HCT116 (cell line): ENCODE measurements at regions not wholly inside any gene's neighbourhood (a gene's known extent, or its start where the extent isn't known, plus 50 kb on each side); places are given as distances from the start of the nearest gene placed in this dataset.

Experiments
- CBX3 ChIP-seq: IDR thresholded peaks from 2 replicates; pipeline ENCODE4 v1.6.1; 2012; ENCODE audit warnings: low read depth
- CTCF ChIP-seq, 3 experiments: fragments of 200-600 bp in 1 of 3; sonication (generic) in 1 of 3; IDR thresholded peaks in 2 of 3; conservative IDR thresholded peaks in 1 of 3; 2 replicates each; pipeline ENCODE4 v1.5.1; 2012 to 2017; ENCODE audit warnings: low read depth in 2 of 3, low read length in 2 of 3, antibody characterized with exemption in 1 of 3, borderline replicate concordance in 1 of 3, control low read depth in 1 of 3, mild to moderate bottlenecking in 1 of 3, mixed read lengths in 1 of 3, mixed run types in 1 of 3, moderate library complexity in 1 of 3; ENCODE audit not compliant: insufficient read depth in 1 of 3
- ELF1 ChIP-seq: IDR thresholded peaks from 2 replicates; pipeline ENCODE4 v1.6.1; 2012; ENCODE audit warnings: low read depth, borderline replicate concordance
- EZH2 ChIP-seq: fragments of 200-600 bp; sonication (generic); IDR thresholded peaks from 2 replicates; pipeline ENCODE4 v1.6.1; 2017; ENCODE audit warnings: antibody characterized with exemption, mixed run types
- POLR2A ChIP-seq: IDR thresholded peaks from 2 replicates; pipeline ENCODE4 v1.7.0; 2011; ENCODE audit warnings: borderline replicate concordance; ENCODE audit not compliant: insufficient read depth, insufficient read length; ENCODE audit errors: extremely low read depth
- POLR2AphosphoS5 ChIP-seq: IDR thresholded peaks from 2 replicates; pipeline ENCODE4 v1.6.1; 2011; ENCODE audit warnings: mild to moderate bottlenecking, low read depth, low read length, moderate library complexity
- RAD21 ChIP-seq: IDR thresholded peaks from 2 replicates; pipeline ENCODE4 v1.6.1; 2012; ENCODE audit warnings: low read depth, mild to moderate bottlenecking
- ZFX ChIP-seq: fragments of 450-650 bp; IDR thresholded peaks from 2 replicates; pipeline ENCODE4 v1.6.1; 2017
- TF ChIP-seq, protein P1 (sequence below): IDR thresholded peaks from 2 replicates; pipeline ENCODE4 v1.6.1; 2012; ENCODE audit warnings: low read depth
- TF ChIP-seq, protein P2 (sequence below): IDR thresholded peaks from 2 replicates; pipeline ENCODE4 v1.6.1; 2012

DNA sequence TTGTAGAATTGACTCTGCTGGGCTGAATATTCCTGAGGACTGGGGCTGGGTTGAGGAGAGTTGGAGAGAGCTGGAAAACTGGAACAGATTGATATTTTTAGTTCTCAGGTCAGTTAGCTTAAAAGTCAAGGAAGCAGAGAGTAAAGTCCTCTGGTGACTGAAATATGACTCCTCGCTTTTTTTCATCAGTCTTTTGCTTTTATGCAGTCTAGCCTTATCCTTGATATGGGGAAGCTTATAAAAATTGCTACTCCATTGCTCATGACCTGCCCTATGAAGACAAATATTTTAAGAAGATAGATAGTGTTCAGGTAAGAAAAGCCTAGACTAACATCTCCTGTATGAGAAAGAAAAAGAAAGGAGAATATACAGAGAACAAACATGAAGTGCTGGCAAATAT, 152.7 kb downstream of the C4orf33 start:
- no peak for TF ChIP-seq POLR2A
- TF ChIP-seq CTCF (IDR thresholded peaks at IDR 0.05 in 2 of 3, conservative IDR thresholded peaks at IDR 0.05 in 1 of 3; ENCODE audit: borderline replicate concordance in 1 of 3, insufficient read depth in 1 of 3, low read depth in 2 of 3, low read length in 2 of 3), result no peak
- TF ChIP-seq ELF1, result no peak
- TF ChIP-seq, protein P1, sequence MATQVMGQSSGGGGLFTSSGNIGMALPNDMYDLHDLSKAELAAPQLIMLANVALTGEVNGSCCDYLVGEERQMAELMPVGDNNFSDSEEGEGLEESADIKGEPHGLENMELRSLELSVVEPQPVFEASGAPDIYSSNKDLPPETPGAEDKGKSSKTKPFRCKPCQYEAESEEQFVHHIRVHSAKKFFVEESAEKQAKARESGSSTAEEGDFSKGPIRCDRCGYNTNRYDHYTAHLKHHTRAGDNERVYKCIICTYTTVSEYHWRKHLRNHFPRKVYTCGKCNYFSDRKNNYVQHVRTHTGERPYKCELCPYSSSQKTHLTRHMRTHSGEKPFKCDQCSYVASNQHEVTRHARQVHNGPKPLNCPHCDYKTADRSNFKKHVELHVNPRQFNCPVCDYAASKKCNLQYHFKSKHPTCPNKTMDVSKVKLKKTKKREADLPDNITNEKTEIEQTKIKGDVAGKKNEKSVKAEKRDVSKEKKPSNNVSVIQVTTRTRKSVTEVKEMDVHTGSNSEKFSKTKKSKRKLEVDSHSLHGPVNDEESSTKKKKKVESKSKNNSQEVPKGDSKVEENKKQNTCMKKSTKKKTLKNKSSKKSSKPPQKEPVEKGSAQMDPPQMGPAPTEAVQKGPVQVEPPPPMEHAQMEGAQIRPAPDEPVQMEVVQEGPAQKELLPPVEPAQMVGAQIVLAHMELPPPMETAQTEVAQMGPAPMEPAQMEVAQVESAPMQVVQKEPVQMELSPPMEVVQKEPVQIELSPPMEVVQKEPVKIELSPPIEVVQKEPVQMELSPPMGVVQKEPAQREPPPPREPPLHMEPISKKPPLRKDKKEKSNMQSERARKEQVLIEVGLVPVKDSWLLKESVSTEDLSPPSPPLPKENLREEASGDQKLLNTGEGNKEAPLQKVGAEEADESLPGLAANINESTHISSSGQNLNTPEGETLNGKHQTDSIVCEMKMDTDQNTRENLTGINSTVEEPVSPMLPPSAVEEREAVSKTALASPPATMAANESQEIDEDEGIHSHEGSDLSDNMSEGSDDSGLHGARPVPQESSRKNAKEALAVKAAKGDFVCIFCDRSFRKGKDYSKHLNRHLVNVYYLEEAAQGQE, result no peak
- TF ChIP-seq, protein P2, sequence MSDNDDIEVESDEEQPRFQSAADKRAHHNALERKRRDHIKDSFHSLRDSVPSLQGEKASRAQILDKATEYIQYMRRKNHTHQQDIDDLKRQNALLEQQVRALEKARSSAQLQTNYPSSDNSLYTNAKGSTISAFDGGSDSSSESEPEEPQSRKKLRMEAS, result no peak
- no peak for TF ChIP-seq EZH2
- TF ChIP-seq POLR2AphosphoS5, result no peak
- TF ChIP-seq CBX3, result no peak
- TF ChIP-seq RAD21, result no peak
- no peak for TF ChIP-seq ZFX
